GM13977 (cell line): ENCODE measurements at regions not wholly inside any gene's neighbourhood (a gene's known extent, or its start where the extent isn't known, plus 50 kb on each side); places are given as distances from the start of the nearest gene placed in this dataset.
"Not testable (repeated sequence)": the region's sequence is repeated elsewhere in the genome, so short reads cannot be mapped to it uniquely, and the experiment has no call there.

Experiments used
- DNase-seq: peaks from one replicate; pipeline ENCODE4 v3.0.0; 2012; ENCODE audit warnings: low spot score
- CTCF ChIP-seq: IDR thresholded peaks from 2 replicates; pipeline ENCODE4 v1.5.1; 2012; ENCODE audit warnings: mild to moderate bottlenecking, control low read depth; ENCODE audit not compliant: insufficient read depth; ENCODE audit errors: extremely low read depth, missing control alignments
- in situ Hi-C: fragments of 300-500 bp; cut with MboI; formaldehyde crosslinking; loops from one replicate; pipeline ENCODE4 v1.12.0; 2022; ENCODE audit warnings: low sequenced_read_pairs, low pct_unique_long_range_greater_than_20kb, mixed read lengths, inconsistent platforms; ENCODE audit not compliant: unreplicated experiment

DNA sequence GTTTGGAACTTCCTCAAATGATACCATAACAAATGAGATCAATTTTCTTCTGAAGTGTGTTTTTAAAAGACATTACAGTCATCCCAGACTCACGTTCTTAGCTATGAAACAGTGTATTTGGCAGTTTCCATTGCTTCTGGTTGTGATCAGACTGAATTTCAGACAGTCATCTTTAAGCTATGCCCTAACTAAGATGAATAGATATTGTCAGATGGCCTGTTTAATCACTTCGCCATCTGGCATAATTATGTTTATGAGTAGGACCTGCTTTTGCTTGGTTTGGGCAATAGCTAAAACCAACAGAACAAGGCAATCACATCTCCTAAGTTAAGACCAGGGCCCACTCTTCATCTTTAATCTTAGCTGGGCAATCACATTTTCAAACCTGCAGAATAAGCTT, 313.1 kb downstream of the SV2B start:
- in situ Hi-C loops: no loop called here

DNA sequence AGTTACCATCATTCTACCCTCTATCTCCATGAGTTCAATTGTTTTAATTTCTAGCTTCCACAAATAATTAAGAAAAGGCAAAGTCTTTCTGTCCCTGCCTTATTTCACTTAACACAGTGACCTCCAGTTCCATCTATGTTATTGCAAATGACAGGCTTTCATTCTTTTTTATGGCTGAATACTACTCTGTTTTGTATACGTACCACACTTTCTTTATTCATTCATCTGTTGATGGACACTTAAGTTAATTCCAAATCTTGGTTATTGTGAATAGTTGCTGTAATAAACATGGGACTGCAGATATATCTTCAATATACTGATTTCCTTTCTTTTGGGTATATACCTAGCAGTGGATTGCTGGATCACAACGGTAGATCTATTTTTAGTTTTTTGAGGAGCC, 314.1 kb downstream of the SV2B start:
- in situ Hi-C loops: no loop called here
- no peak for TF ChIP-seq CTCF

More for the DNA sequence above, 313.1 kb downstream of the SV2B start:
- TF ChIP-seq CTCF: no peak
- DNase-seq: no peak

GRCh38 chr15:91415258-91415657, 315.2 kb downstream of the SV2B start:
- in situ Hi-C loops, DNase-seq: not testable (repeated sequence)

More for the DNA sequence above, 314.1 kb downstream of the SV2B start:
- no peak for DNase-seq

DNA sequence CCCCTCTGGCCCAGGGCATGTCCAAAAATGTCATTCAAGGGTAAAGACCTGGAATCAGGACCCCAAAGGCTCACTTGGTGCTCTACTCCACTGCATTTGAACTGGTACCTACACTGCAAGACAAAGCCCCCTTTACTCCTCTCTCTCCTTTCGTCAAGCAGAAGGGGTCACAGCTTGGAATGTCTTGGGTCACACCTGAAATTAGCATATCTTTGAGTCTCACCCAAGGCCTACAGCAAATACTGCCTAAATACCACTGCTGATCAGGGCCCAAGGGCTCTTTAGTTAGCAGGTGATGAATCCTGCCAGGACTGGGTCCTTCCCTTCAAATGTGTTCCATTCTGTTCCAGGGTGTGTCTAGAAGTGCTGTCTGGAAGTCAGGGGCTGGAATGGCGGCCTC, 320.6 kb downstream of the SV2B start:
- DNase-seq: no peak
- TF ChIP-seq CTCF: no peak
- in situ Hi-C loops: no loop called here

GRCh38 chr15:91422797-91423196, 322.7 kb downstream of the SV2B start:
- no peak for TF ChIP-seq CTCF
- in situ Hi-C loops: no loop called here
- no peak for DNase-seq

GRCh38 chr15:91424001-91424400, 323.9 kb downstream of the SV2B start:
- no peak for TF ChIP-seq CTCF
- in situ Hi-C loops: no loop called here
- DNase-seq: no peak

GRCh38 chr15:91426412-91426811, 326.4 kb downstream of the SV2B start:
- in situ Hi-C loops: no loop called here
- no peak for TF ChIP-seq CTCF
- no peak for DNase-seq
